ENCODE measurements at regions not wholly inside any gene's neighbourhood (a gene's known extent, or its start where the extent isn't known, plus 50 kb on each side); places are given as distances from the start of the nearest gene placed in this dataset.

- TF ChIP-seq ATF3 (IDR thresholded peaks at IDR 0.05) = no peak
- no peak for TF ChIP-seq ATF3 (CRISPR knock-in tag; conservative IDR thresholded peaks at IDR 0.05)
- TF ChIP-seq ARID3A (IDR thresholded peaks at IDR 0.05; ENCODE audit: borderline replicate concordance, low read depth, low read length) = peak; percentile 34; the same call in 1 of the 2 replicates
- no peak for TF ChIP-seq ZNF239 (CRISPR knock-in tag; IDR thresholded peaks at IDR 0.05)
- no peak for TF ChIP-seq PHF21A (IDR thresholded peaks at IDR 0.05; ENCODE audit: borderline replicate concordance, low read depth)
- TF ChIP-seq RFX5 (IDR thresholded peaks at IDR 0.05; ENCODE audit: low read depth, low read length) = no peak
- no peak for TF ChIP-seq ZNF407 (IDR thresholded peaks at IDR 0.05; ENCODE audit: low read depth)
- TF ChIP-seq MECOM (CRISPR knock-in tag; IDR thresholded peaks at IDR 0.05) = no peak
- TF ChIP-seq BDP1 (IDR thresholded peaks at IDR 0.05; ENCODE audit: insufficient read depth, insufficient read length) = no peak
- TF ChIP-seq ZNF512 (tag; IDR thresholded peaks at IDR 0.05) = no peak
- no peak for TF ChIP-seq RUNX1 (IDR thresholded peaks at IDR 0.05; ENCODE audit: low read depth)
- no peak for TF ChIP-seq CHAMP1 (IDR thresholded peaks at IDR 0.05)
- TF ChIP-seq ZC3H11A (IDR thresholded peaks at IDR 0.05; ENCODE audit: low read depth, low read length) = no peak
- no peak for TF ChIP-seq SP2 (IDR thresholded peaks at IDR 0.05; ENCODE audit: extremely low read depth, low read depth, low read length, poor library complexity, severe bottlenecking)
These were observed 471.3 kb downstream of the ZEB2 start (continued) for GRCh38 chr2:144048631-144049060.
